DND-41 (cell line): ENCODE measurements at regions not wholly inside any gene's neighbourhood (a gene's known extent, or its start where the extent isn't known, plus 50 kb on each side); places are given as distances from the start of the nearest gene placed in this dataset.

Experiments
- EZH2 ChIP-seq: IDR thresholded peaks from 3 replicates; pipeline ENCODE4 v1.6.1; 2012; ENCODE audit warnings: borderline replicate concordance, low read depth, mild to moderate bottlenecking, moderate library complexity, low read length, inconsistent platforms; ENCODE audit not compliant: severe bottlenecking
- TF ChIP-seq, protein P1 (sequence below): IDR thresholded peaks from 2 replicates; pipeline ENCODE4 v1.5.1; 2012; ENCODE audit warnings: borderline replicate concordance, low read length, moderate library complexity, mild to moderate bottlenecking; ENCODE audit not compliant: poor library complexity, severe bottlenecking; ENCODE audit errors: extremely low read depth

DNA sequence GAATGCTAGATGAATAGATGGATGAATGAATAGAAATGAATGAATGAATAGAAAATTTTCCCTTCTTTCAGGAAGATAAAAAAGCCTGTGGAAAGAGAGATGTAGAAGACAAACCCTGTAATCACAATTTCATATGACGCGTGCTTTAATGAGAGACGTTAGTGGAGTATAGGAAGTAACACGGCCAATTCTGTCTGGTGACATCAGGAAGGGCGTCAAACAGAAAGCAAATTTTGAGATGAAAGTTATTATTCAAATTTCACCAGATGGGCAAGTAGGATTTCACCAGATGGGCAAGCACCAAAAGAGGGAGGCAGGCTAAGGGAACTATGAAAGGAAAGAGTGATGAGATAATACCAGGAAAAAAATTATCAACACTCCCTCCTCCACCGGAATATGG is 128.9 kb upstream of the PRSS1 start:
- TF ChIP-seq, protein P1, sequence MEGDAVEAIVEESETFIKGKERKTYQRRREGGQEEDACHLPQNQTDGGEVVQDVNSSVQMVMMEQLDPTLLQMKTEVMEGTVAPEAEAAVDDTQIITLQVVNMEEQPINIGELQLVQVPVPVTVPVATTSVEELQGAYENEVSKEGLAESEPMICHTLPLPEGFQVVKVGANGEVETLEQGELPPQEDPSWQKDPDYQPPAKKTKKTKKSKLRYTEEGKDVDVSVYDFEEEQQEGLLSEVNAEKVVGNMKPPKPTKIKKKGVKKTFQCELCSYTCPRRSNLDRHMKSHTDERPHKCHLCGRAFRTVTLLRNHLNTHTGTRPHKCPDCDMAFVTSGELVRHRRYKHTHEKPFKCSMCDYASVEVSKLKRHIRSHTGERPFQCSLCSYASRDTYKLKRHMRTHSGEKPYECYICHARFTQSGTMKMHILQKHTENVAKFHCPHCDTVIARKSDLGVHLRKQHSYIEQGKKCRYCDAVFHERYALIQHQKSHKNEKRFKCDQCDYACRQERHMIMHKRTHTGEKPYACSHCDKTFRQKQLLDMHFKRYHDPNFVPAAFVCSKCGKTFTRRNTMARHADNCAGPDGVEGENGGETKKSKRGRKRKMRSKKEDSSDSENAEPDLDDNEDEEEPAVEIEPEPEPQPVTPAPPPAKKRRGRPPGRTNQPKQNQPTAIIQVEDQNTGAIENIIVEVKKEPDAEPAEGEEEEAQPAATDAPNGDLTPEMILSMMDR = no peak
- TF ChIP-seq EZH2 = no peak
